OCI-LY7 (cell line): ENCODE measurements at regions not wholly inside any gene's neighbourhood (a gene's known extent, or its start where the extent isn't known, plus 50 kb on each side); places are given as distances from the start of the nearest gene placed in this dataset.

Experiments
- CTCF ChIP-seq: fragments of 200-600 bp; sonication (generic); conservative IDR thresholded peaks from 2 replicates; pipeline ENCODE4 v1.5.1; 2014; ENCODE audit warnings: mild to moderate bottlenecking, antibody characterized with exemption, low read length, moderate library complexity, mixed read lengths
- EZH2phosphoT487 ChIP-seq: fragments of 200-600 bp; sonication (generic); IDR thresholded peaks from 2 replicates; pipeline ENCODE4 v1.6.1; 2018; ENCODE audit warnings: low read depth, borderline replicate concordance, mild to moderate bottlenecking, mixed run types, antibody characterized with exemption, low read length, moderate library complexity, mixed read lengths

- TF ChIP-seq CTCF (no peak), EZH2phosphoT487 (no peak)
These were observed 75.8 kb upstream of the SYN2 start for GRCh38 chr3:11928381-11928780.
